ENCODE measurements at regions not wholly inside any gene's neighbourhood (a gene's known extent, or its start where the extent isn't known, plus 50 kb on each side); places are given as distances from the start of the nearest gene placed in this dataset.

DNA sequence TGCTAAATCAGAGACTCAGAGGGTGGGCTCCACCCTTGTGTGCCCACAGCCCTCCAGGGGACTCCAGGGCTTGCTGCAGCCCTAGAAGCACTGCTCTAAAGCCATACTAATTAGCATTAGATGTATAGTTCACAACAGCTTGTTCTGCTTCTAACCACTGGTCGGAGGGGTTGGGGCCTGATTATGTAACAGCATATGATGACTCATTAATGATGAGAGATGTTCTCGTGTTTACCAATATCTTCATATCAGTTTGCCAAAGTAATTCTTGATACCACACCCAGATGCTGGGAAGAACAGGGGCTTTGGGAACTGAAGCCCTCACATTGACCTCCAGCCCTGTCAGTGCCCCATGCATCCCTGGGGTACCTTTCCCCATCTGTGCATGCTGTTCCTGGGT lies 104.1 kb upstream of the FOXA2 start:
- no peak overlapping the region for H2AK5ac ChIP-seq (ENCODE audit: low read length, severe bottlenecking)
- no peak overlapping the region for H3K9ac ChIP-seq (ENCODE audit: low read length)
- no peaks in the 10 kb centered on the region for H3K9me3 ChIP-seq (ENCODE audit: control insufficient read depth, low read length)
- H3K79me1 ChIP-seq (replicated peaks; ENCODE audit: low read length, poor library complexity, severe bottlenecking): no peaks in the 10 kb centered on the region
- H2BK5ac ChIP-seq (ENCODE audit: low read depth, low read length, poor library complexity, severe bottlenecking): no peak overlapping the region
- H3K23ac ChIP-seq (ENCODE audit: low read length in 2 of 2): no peak overlapping the region
- H3K4me1 ChIP-seq (ENCODE audit: control insufficient read depth, insufficient read depth, low read depth, low read length): no peaks in the 10 kb centered on the region
- WGBS: 65% methylated on average over 1 of the region's 2 CpGs
- no peak overlapping the region for H2BK12ac ChIP-seq (ENCODE audit: low read length in 2 of 2)
- no peak overlapping the region for H4K91ac ChIP-seq (ENCODE audit: low read length)
- H3K4me2 ChIP-seq (ENCODE audit: low read length, poor library complexity, severe bottlenecking): no peak overlapping the region
- no peak overlapping the region for H3K4ac ChIP-seq (ENCODE audit: low read depth in 1 of 2, low read length in 2 of 2)
- H3K4me3 ChIP-seq (ENCODE audit: insufficient read depth in 1 of 2, low read depth in 1 of 2, low read length in 2 of 2): no peak overlapping the region
- no peak for DNase-seq
- no peak overlapping the region for H2AFZ ChIP-seq (ENCODE audit: low read depth, low read length)
- H3K14ac ChIP-seq (ENCODE audit: low read length in 2 of 2): no peak overlapping the region
- H3K27me3 ChIP-seq (ENCODE audit: control insufficient read depth in 1 of 2, insufficient read depth in 1 of 2, low read length in 2 of 2): peaks cover 5 to 14% of the 10 kb centered on the region in 2 experiments
- no peak overlapping the region for H3K18ac ChIP-seq (ENCODE audit: low read depth in 1 of 2, low read length in 2 of 2)
- H4K8ac ChIP-seq (ENCODE audit: low read length): no peak overlapping the region
- no peaks in the 10 kb centered on the region for H3K36me3 ChIP-seq (ENCODE audit: control insufficient read depth in 1 of 2, insufficient read depth in 2 of 2, low read depth in 1 of 2, low read length in 2 of 2)
- H2BK15ac ChIP-seq (ENCODE audit: low read depth, poor library complexity, severe bottlenecking): no peak overlapping the region
- H2BK120ac ChIP-seq (ENCODE audit: low read depth, low read length): no peak overlapping the region
- no peak overlapping the region for H3K27ac ChIP-seq (ENCODE audit: low read length, poor library complexity, severe bottlenecking)

DNA sequence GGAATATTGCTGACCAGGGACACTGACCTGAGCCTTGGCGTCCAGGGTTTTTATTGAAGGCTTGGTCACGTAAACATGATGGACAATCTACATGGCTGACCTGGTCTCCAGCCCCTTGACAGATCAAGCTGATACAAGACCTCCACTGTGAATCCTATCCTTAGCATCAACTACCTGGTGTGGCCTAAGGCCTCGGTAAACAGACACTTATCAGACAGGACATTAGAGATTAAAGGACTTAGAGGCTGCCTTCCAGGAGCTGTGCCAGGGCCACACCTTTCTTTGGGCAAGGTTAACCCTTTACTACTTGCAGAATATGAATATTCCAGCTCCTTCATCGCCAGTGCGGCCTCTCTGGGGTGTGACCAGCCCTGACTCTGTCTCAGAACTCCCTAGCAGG lies 104.9 kb upstream of the FOXA2 start:
- no peaks in the 10 kb centered on the region for H3K9me3 ChIP-seq (ENCODE audit: control insufficient read depth, low read length)

DNA sequence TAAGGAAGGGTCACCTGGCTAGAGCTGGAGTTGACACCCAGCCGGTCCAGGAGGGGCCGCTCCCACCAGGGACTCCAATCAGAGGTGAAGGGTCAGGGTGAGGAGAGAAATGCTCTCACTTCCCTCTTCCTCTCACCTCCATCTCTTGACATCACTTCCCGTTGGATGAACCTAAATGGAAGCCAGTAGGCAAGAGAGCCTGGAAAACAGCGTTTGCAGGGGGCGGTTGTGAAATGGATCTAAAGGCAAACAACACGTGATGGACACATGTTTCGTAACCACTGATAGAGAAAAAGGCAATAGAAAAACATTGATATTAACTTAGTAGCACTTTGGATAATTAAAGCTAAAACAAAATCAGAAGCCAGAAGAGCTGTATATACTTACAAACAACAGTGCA lies 105.6 kb upstream of the FOXA2 start:
- H3K27ac ChIP-seq (ENCODE audit: low read length, poor library complexity, severe bottlenecking): no peak overlapping the region
- H2BK120ac ChIP-seq (ENCODE audit: low read depth, low read length): no peak overlapping the region
- H2AK5ac ChIP-seq (ENCODE audit: low read length, severe bottlenecking): no peak overlapping the region
- H3K4me1 ChIP-seq (ENCODE audit: control insufficient read depth, insufficient read depth, low read depth, low read length): no peaks in the 10 kb centered on the region
- 87% methylated on average over 5 of the region's 7 CpGs for WGBS
- no peak overlapping the region for H2BK5ac ChIP-seq (ENCODE audit: low read depth, low read length, poor library complexity, severe bottlenecking)
- H2AFZ ChIP-seq (ENCODE audit: low read depth, low read length): no peak overlapping the region
- H2BK12ac ChIP-seq (ENCODE audit: low read length in 2 of 2): no peak overlapping the region
- DNase-seq: no peak
- no peak overlapping the region for H3K4ac ChIP-seq (ENCODE audit: low read depth in 1 of 2, low read length in 2 of 2)
- no peak overlapping the region for H4K91ac ChIP-seq (ENCODE audit: low read length)
- no peaks in the 10 kb centered on the region for H3K9me3 ChIP-seq (ENCODE audit: control insufficient read depth, low read length)
- no peak overlapping the region for H2BK15ac ChIP-seq (ENCODE audit: low read depth, poor library complexity, severe bottlenecking)
- H4K8ac ChIP-seq (ENCODE audit: low read length): no peak overlapping the region
- H3K79me1 ChIP-seq (replicated peaks; ENCODE audit: low read length, poor library complexity, severe bottlenecking): no peaks in the 10 kb centered on the region
- H3K9ac ChIP-seq (ENCODE audit: low read length): no peak overlapping the region
- H3K36me3 ChIP-seq (ENCODE audit: control insufficient read depth in 1 of 2, insufficient read depth in 2 of 2, low read depth in 1 of 2, low read length in 2 of 2): no peaks in the 10 kb centered on the region
- H3K27me3 ChIP-seq (ENCODE audit: control insufficient read depth in 1 of 2, insufficient read depth in 1 of 2, low read length in 2 of 2): peaks cover 4 to 8% of the 10 kb centered on the region in 2 experiments
- no peak overlapping the region for H3K23ac ChIP-seq (ENCODE audit: low read length in 2 of 2)
- H3K14ac ChIP-seq (ENCODE audit: low read length in 2 of 2): no peak overlapping the region
- H3K18ac ChIP-seq (ENCODE audit: low read depth in 1 of 2, low read length in 2 of 2): no peak overlapping the region
- no peak overlapping the region for H3K4me2 ChIP-seq (ENCODE audit: low read length, poor library complexity, severe bottlenecking)
- H3K4me3 ChIP-seq (ENCODE audit: insufficient read depth in 1 of 2, low read depth in 1 of 2, low read length in 2 of 2): no peak overlapping the region

More for the DNA sequence above, 104.9 kb upstream of the FOXA2 start:
- no peak overlapping the region for H2BK120ac ChIP-seq (ENCODE audit: low read depth, low read length)
- no peak for DNase-seq
- H3K4me2 ChIP-seq (ENCODE audit: low read length, poor library complexity, severe bottlenecking): no peak overlapping the region
- WGBS: 91% methylated on average over 5 of the region's 5 CpGs
- no peak overlapping the region for H2BK5ac ChIP-seq (ENCODE audit: low read depth, low read length, poor library complexity, severe bottlenecking)
- no peak overlapping the region for H3K23ac ChIP-seq (ENCODE audit: low read length in 2 of 2)
- no peak overlapping the region for H3K27ac ChIP-seq (ENCODE audit: low read length, poor library complexity, severe bottlenecking)
- no peak overlapping the region for H2AK5ac ChIP-seq (ENCODE audit: low read length, severe bottlenecking)
- H2AFZ ChIP-seq (ENCODE audit: low read depth, low read length): no peak overlapping the region
- H3K4me1 ChIP-seq (ENCODE audit: control insufficient read depth, insufficient read depth, low read depth, low read length): no peaks in the 10 kb centered on the region
- H3K79me1 ChIP-seq (replicated peaks; ENCODE audit: low read length, poor library complexity, severe bottlenecking): no peaks in the 10 kb centered on the region
- H3K4ac ChIP-seq (ENCODE audit: low read depth in 1 of 2, low read length in 2 of 2): no peak overlapping the region
- no peak overlapping the region for H4K8ac ChIP-seq (ENCODE audit: low read length)
- H2BK15ac ChIP-seq (ENCODE audit: low read depth, poor library complexity, severe bottlenecking): no peak overlapping the region
- no peak overlapping the region for H3K14ac ChIP-seq (ENCODE audit: low read length in 2 of 2)
- H3K18ac ChIP-seq (ENCODE audit: low read depth in 1 of 2, low read length in 2 of 2): no peak overlapping the region
- no peak overlapping the region for H4K91ac ChIP-seq (ENCODE audit: low read length)
- H3K27me3 ChIP-seq (ENCODE audit: control insufficient read depth in 1 of 2, insufficient read depth in 1 of 2, low read length in 2 of 2): peaks cover 4 to 12% of the 10 kb centered on the region in 2 experiments
- no peak overlapping the region for H3K9ac ChIP-seq (ENCODE audit: low read length)
- H3K4me3 ChIP-seq (ENCODE audit: insufficient read depth in 1 of 2, low read depth in 1 of 2, low read length in 2 of 2): no peak overlapping the region
- no peak overlapping the region for H2BK12ac ChIP-seq (ENCODE audit: low read length in 2 of 2)
- H3K36me3 ChIP-seq (ENCODE audit: control insufficient read depth in 1 of 2, insufficient read depth in 2 of 2, low read depth in 1 of 2, low read length in 2 of 2): no peaks in the 10 kb centered on the region

DNA sequence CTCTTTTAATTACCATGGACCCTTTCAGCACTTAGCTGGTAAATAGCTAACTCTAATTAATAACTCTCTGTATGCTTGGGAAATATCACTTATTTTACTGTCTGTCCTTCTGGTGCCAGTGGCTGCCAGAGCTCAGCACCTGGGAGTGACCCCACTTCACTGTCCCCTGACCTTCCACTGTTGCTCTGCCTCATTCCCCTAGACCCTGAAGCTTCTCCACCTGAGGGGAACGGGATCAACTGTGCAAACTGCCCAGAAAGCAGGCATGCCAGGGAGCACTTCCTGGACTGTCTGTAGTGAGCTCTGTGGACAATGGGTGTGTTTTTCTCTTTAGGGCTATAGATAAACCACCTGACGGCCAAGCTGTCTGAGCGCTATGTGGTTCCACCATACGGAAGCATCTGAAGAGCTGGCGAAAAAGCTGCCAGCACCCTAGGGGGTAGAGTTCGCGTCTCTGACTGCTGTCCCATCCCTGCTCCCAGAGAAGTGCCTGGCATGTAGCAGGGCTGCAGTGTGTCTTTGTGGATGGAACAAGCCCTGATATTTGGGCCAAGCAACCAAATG lies 106.3 kb upstream of the FOXA2 start:
- no peak overlapping the region for H3K18ac ChIP-seq (ENCODE audit: low read depth in 1 of 2, low read length in 2 of 2)
- H2BK120ac ChIP-seq (ENCODE audit: low read depth, low read length): no peak overlapping the region
- no peak overlapping the region for H3K4me3 ChIP-seq (ENCODE audit: insufficient read depth in 1 of 2, low read depth in 1 of 2, low read length in 2 of 2)
- H3K9me3 ChIP-seq (ENCODE audit: control insufficient read depth, low read length): no peaks in the 10 kb centered on the region
- DNase-seq: no peak
- H2AK5ac ChIP-seq (ENCODE audit: low read length, severe bottlenecking): no peak overlapping the region
- no peak overlapping the region for H3K4ac ChIP-seq (ENCODE audit: low read depth in 1 of 2, low read length in 2 of 2)
- H2AFZ ChIP-seq (ENCODE audit: low read depth, low read length): no peak overlapping the region
- H2BK15ac ChIP-seq (ENCODE audit: low read depth, poor library complexity, severe bottlenecking): no peak overlapping the region
- H3K9ac ChIP-seq (ENCODE audit: low read length): no peak overlapping the region
- peak overlapping the region in 1 of 2 experiments; percentile 34 for H2BK12ac ChIP-seq (ENCODE audit: low read length in 2 of 2)
- no peak overlapping the region for H4K91ac ChIP-seq (ENCODE audit: low read length)
- H3K27me3 ChIP-seq (ENCODE audit: control insufficient read depth in 1 of 2, insufficient read depth in 1 of 2, low read length in 2 of 2): peaks cover 4 to 7% of the 10 kb centered on the region in 2 experiments
- H4K8ac ChIP-seq (ENCODE audit: low read length): no peak overlapping the region
- no peaks in the 10 kb centered on the region for H3K79me1 ChIP-seq (replicated peaks; ENCODE audit: low read length, poor library complexity, severe bottlenecking)
- H3K4me1 ChIP-seq (ENCODE audit: control insufficient read depth, insufficient read depth, low read depth, low read length): no peaks in the 10 kb centered on the region
- no peak overlapping the region for H3K27ac ChIP-seq (ENCODE audit: low read length, poor library complexity, severe bottlenecking)
- H3K4me2 ChIP-seq (ENCODE audit: low read length, poor library complexity, severe bottlenecking): no peak overlapping the region
- H3K14ac ChIP-seq (ENCODE audit: low read length in 2 of 2): no peak overlapping the region
- no peaks in the 10 kb centered on the region for H3K36me3 ChIP-seq (ENCODE audit: control insufficient read depth in 1 of 2, insufficient read depth in 2 of 2, low read depth in 1 of 2, low read length in 2 of 2)
- no peak overlapping the region for H2BK5ac ChIP-seq (ENCODE audit: low read depth, low read length, poor library complexity, severe bottlenecking)
- H3K23ac ChIP-seq (ENCODE audit: low read length in 2 of 2): no peak overlapping the region
- 83% methylated on average over 7 of the region's 7 CpGs for WGBS

All from mesenchymal stem cell (in vitro differentiated cells and primary cell).